ENCODE measurements at regions not wholly inside any gene's neighbourhood (a gene's known extent, or its start where the extent isn't known, plus 50 kb on each side); places are given as distances from the start of the nearest gene placed in this dataset.

GRCh38 chr3:31407665-31408064, 125.1 kb upstream of the STT3B start:
- Histone ChIP-seq H3K36me3 (ENCODE audit: control insufficient read depth in 4 of 4, insufficient read depth in 4 of 4, low read length in 3 of 4) (no peaks in the 10 kb centered on the region), H3K27ac (ENCODE audit: insufficient read depth in 1 of 2, low read depth in 1 of 2, low read length in 2 of 2, poor library complexity in 1 of 2, severe bottlenecking in 2 of 2) (no peak overlapping the region), H3K9me3 (ENCODE audit: control extremely low read depth in 1 of 5, control insufficient read depth in 4 of 5, insufficient read depth in 2 of 5, low read depth in 1 of 5, low read length in 4 of 5) (no peaks in the 10 kb centered on the region), H3K4me1 (ENCODE audit: control extremely low read depth in 1 of 4, control insufficient read depth in 4 of 4, insufficient read depth in 4 of 4, low read length in 3 of 4) (peaks cover 0 to 3% (median under 1%) of the 10 kb centered on the region in 4 experiments), H3K27me3 (replicated peaks in 2 of 5; ENCODE audit: control insufficient read depth in 4 of 5, insufficient read depth in 5 of 5, low read length in 4 of 5) (no peaks in the 10 kb centered on the region), H3K4me3 (ENCODE audit: control insufficient read depth in 1 of 7, extremely low read depth in 1 of 7, insufficient read depth in 4 of 7, low read depth in 2 of 7, low read length in 6 of 7) (no peak overlapping the region)
- POLR2A ChIA-PET = no interaction called here
- WGBS (ENCODE audit: insufficient coverage) = no CpG with 5 or more reads among the region's 4 CpGs
- CTCF ChIA-PET = no interaction called here
- no peak for DNase-seq

GRCh38 chr3:31408720-31409119, 124.0 kb upstream of the STT3B start:
- DNase-seq = no peak
- ChIA-PET POLR2A (no interaction called here), CTCF (no interaction called here)
- WGBS (ENCODE audit: insufficient coverage) = 100% methylated on average over 3 of the region's 3 CpGs
- Histone ChIP-seq H3K36me3 (ENCODE audit: control insufficient read depth in 4 of 4, insufficient read depth in 4 of 4, low read length in 3 of 4) (no peaks in the 10 kb centered on the region), H3K4me3 (ENCODE audit: control insufficient read depth in 1 of 7, extremely low read depth in 1 of 7, insufficient read depth in 4 of 7, low read depth in 2 of 7, low read length in 6 of 7) (no peak overlapping the region), H3K27me3 (replicated peaks in 2 of 5; ENCODE audit: control insufficient read depth in 4 of 5, insufficient read depth in 5 of 5, low read length in 4 of 5) (no peaks in the 10 kb centered on the region), H3K9me3 (ENCODE audit: control extremely low read depth in 1 of 5, control insufficient read depth in 4 of 5, insufficient read depth in 2 of 5, low read depth in 1 of 5, low read length in 4 of 5) (no peaks in the 10 kb centered on the region), H3K4me1 (ENCODE audit: control extremely low read depth in 1 of 4, control insufficient read depth in 4 of 4, insufficient read depth in 4 of 4, low read length in 3 of 4) (peaks cover 0 to 3% (median under 1%) of the 10 kb centered on the region in 4 experiments), H3K27ac (ENCODE audit: insufficient read depth in 1 of 2, low read depth in 1 of 2, low read length in 2 of 2, poor library complexity in 1 of 2, severe bottlenecking in 2 of 2) (no peak overlapping the region)

GRCh38 chr3:31409389-31409788, 123.3 kb upstream of the STT3B start:
- peaks cover 0 to 3% (median under 1%) of the 10 kb centered on the region in 4 experiments for H3K4me1 ChIP-seq (ENCODE audit: control extremely low read depth in 1 of 4, control insufficient read depth in 4 of 4, insufficient read depth in 4 of 4, low read length in 3 of 4)
- H3K27ac ChIP-seq (ENCODE audit: insufficient read depth in 1 of 2, low read depth in 1 of 2, low read length in 2 of 2, poor library complexity in 1 of 2, severe bottlenecking in 2 of 2) = no peak overlapping the region
- WGBS (ENCODE audit: insufficient coverage) = 100% methylated on average over 1 of the region's 4 CpGs
- CTCF ChIA-PET = no interaction called here
- no peak overlapping the region for H3K4me3 ChIP-seq (ENCODE audit: control insufficient read depth in 1 of 7, extremely low read depth in 1 of 7, insufficient read depth in 4 of 7, low read depth in 2 of 7, low read length in 6 of 7)
- POLR2A ChIA-PET = no interaction called here
- no peaks in the 10 kb centered on the region for H3K9me3 ChIP-seq (ENCODE audit: control extremely low read depth in 1 of 5, control insufficient read depth in 4 of 5, insufficient read depth in 2 of 5, low read depth in 1 of 5, low read length in 4 of 5)
- no peaks in the 10 kb centered on the region for H3K27me3 ChIP-seq (replicated peaks in 2 of 5; ENCODE audit: control insufficient read depth in 4 of 5, insufficient read depth in 5 of 5, low read length in 4 of 5)
- no peak for DNase-seq
- no peaks in the 10 kb centered on the region for H3K36me3 ChIP-seq (ENCODE audit: control insufficient read depth in 4 of 4, insufficient read depth in 4 of 4, low read length in 3 of 4)

- Histone ChIP-seq H3K4me3 (ENCODE audit: control insufficient read depth in 1 of 7, extremely low read depth in 1 of 7, insufficient read depth in 4 of 7, low read depth in 2 of 7, low read length in 6 of 7) (no peak overlapping the region), H3K9me3 (ENCODE audit: control extremely low read depth in 1 of 5, control insufficient read depth in 4 of 5, insufficient read depth in 2 of 5, low read depth in 1 of 5, low read length in 4 of 5) (no peaks in the 10 kb centered on the region), H3K4me1 (ENCODE audit: control extremely low read depth in 1 of 4, control insufficient read depth in 4 of 4, insufficient read depth in 4 of 4, low read length in 3 of 4) (peaks cover 0 to 3% (median under 1%) of the 10 kb centered on the region in 4 experiments), H3K27ac (ENCODE audit: insufficient read depth in 1 of 2, low read depth in 1 of 2, low read length in 2 of 2, poor library complexity in 1 of 2, severe bottlenecking in 2 of 2) (no peak overlapping the region), H3K27me3 (replicated peaks in 2 of 5; ENCODE audit: control insufficient read depth in 4 of 5, insufficient read depth in 5 of 5, low read length in 4 of 5) (no peaks in the 10 kb centered on the region), H3K36me3 (ENCODE audit: control insufficient read depth in 4 of 4, insufficient read depth in 4 of 4, low read length in 3 of 4) (no peaks in the 10 kb centered on the region)
- ChIA-PET POLR2A (no interaction called here), CTCF (no interaction called here)
- 97% methylated on average over 4 of the region's 6 CpGs for WGBS (ENCODE audit: insufficient coverage)
- no peak for DNase-seq
Observed at GRCh38 chr3:31409866-31410265, 122.9 kb upstream of the STT3B start.

GRCh38 chr3:31410411-31410810, 122.3 kb upstream of the STT3B start:
- Histone ChIP-seq H3K27me3 (replicated peaks in 2 of 5; ENCODE audit: control insufficient read depth in 4 of 5, insufficient read depth in 5 of 5, low read length in 4 of 5) (no peaks in the 10 kb centered on the region), H3K4me3 (ENCODE audit: control insufficient read depth in 1 of 7, extremely low read depth in 1 of 7, insufficient read depth in 4 of 7, low read depth in 2 of 7, low read length in 6 of 7) (no peak overlapping the region), H3K9me3 (ENCODE audit: control extremely low read depth in 1 of 5, control insufficient read depth in 4 of 5, insufficient read depth in 2 of 5, low read depth in 1 of 5, low read length in 4 of 5) (no peaks in the 10 kb centered on the region), H3K36me3 (ENCODE audit: control insufficient read depth in 4 of 4, insufficient read depth in 4 of 4, low read length in 3 of 4) (no peaks in the 10 kb centered on the region), H3K27ac (ENCODE audit: insufficient read depth in 1 of 2, low read depth in 1 of 2, low read length in 2 of 2, poor library complexity in 1 of 2, severe bottlenecking in 2 of 2) (no peak overlapping the region), H3K4me1 (ENCODE audit: control extremely low read depth in 1 of 4, control insufficient read depth in 4 of 4, insufficient read depth in 4 of 4, low read length in 3 of 4) (peaks cover 0 to 3% (median under 1%) of the 10 kb centered on the region in 4 experiments)
- WGBS (ENCODE audit: insufficient coverage) = no CpG with 5 or more reads among the region's 3 CpGs
- CTCF ChIA-PET = no interaction called here
- DNase-seq = no peak
- POLR2A ChIA-PET = no interaction called here

- Histone ChIP-seq H3K27ac (ENCODE audit: insufficient read depth in 1 of 2, low read depth in 1 of 2, low read length in 2 of 2, poor library complexity in 1 of 2, severe bottlenecking in 2 of 2) (no peak overlapping the region), H3K4me1 (ENCODE audit: control extremely low read depth in 1 of 4, control insufficient read depth in 4 of 4, insufficient read depth in 4 of 4, low read length in 3 of 4) (peaks cover 6 to 16% (median 6%) of the 10 kb centered on the region in 4 experiments), H3K9me3 (ENCODE audit: control extremely low read depth in 1 of 5, control insufficient read depth in 4 of 5, insufficient read depth in 2 of 5, low read depth in 1 of 5, low read length in 4 of 5) (no peaks in the 10 kb centered on the region), H3K27me3 (replicated peaks in 2 of 5; ENCODE audit: control insufficient read depth in 4 of 5, insufficient read depth in 5 of 5, low read length in 4 of 5) (no peaks in the 10 kb centered on the region), H3K36me3 (ENCODE audit: control insufficient read depth in 4 of 4, insufficient read depth in 4 of 4, low read length in 3 of 4) (no peaks in the 10 kb centered on the region), H3K4me3 (ENCODE audit: control insufficient read depth in 1 of 7, extremely low read depth in 1 of 7, insufficient read depth in 4 of 7, low read depth in 2 of 7, low read length in 6 of 7) (no peak overlapping the region)
- no peak for DNase-seq
- CTCF ChIA-PET = interaction anchor here (1.2 to 1.6 kb wide), 2 partner anchors 13 to 18 kb away, joined by 3 read pairs; no protein-coding TSS in a partner anchor
- POLR2A ChIA-PET = interaction anchor here (0.7 kb wide), 1 partner anchor 122 kb away, joined by 4 read pairs; no protein-coding TSS in a partner anchor
- WGBS (ENCODE audit: insufficient coverage) = 100% methylated on average over 1 of the region's 1 CpG
Observed at GRCh38 chr3:31412832-31413231, 119.9 kb upstream of the STT3B start.

GRCh38 chr3:31413515-31413914, 119.2 kb upstream of the STT3B start:
- ChIA-PET POLR2A (no interaction called here), CTCF (interaction anchor here (1.2 to 1.7 kb wide), 2 partner anchors 13 to 25 kb away, joined by 3 read pairs; no protein-coding TSS in a partner anchor)
- no peak overlapping the region for H3K27ac ChIP-seq (ENCODE audit: insufficient read depth in 1 of 2, low read depth in 1 of 2, low read length in 2 of 2, poor library complexity in 1 of 2, severe bottlenecking in 2 of 2)
- H3K9me3 ChIP-seq (ENCODE audit: control extremely low read depth in 1 of 5, control insufficient read depth in 4 of 5, insufficient read depth in 2 of 5, low read depth in 1 of 5, low read length in 4 of 5) = no peaks in the 10 kb centered on the region
- H3K4me3 ChIP-seq (ENCODE audit: control insufficient read depth in 1 of 7, extremely low read depth in 1 of 7, insufficient read depth in 4 of 7, low read depth in 2 of 7, low read length in 6 of 7) = no peak overlapping the region
- H3K4me1 ChIP-seq (ENCODE audit: control extremely low read depth in 1 of 4, control insufficient read depth in 4 of 4, insufficient read depth in 4 of 4, low read length in 3 of 4) = peaks cover 6 to 16% (median 6%) of the 10 kb centered on the region in 4 experiments
- H3K36me3 ChIP-seq (ENCODE audit: control insufficient read depth in 4 of 4, insufficient read depth in 4 of 4, low read length in 3 of 4) = no peaks in the 10 kb centered on the region
- DNase-seq = no peak
- H3K27me3 ChIP-seq (replicated peaks in 2 of 5; ENCODE audit: control insufficient read depth in 4 of 5, insufficient read depth in 5 of 5, low read length in 4 of 5) = no peaks in the 10 kb centered on the region
